EH (cell line): ENCODE measurements at regions not wholly inside any gene's neighbourhood (a gene's known extent, or its start where the extent isn't known, plus 50 kb on each side); places are given as distances from the start of the nearest gene placed in this dataset.

Experiments used
- DNase-seq: peaks from one replicate; pipeline ENCODE4 v3.0.0-alpha.2; 2015; ENCODE audit warnings: low read depth

DNA sequence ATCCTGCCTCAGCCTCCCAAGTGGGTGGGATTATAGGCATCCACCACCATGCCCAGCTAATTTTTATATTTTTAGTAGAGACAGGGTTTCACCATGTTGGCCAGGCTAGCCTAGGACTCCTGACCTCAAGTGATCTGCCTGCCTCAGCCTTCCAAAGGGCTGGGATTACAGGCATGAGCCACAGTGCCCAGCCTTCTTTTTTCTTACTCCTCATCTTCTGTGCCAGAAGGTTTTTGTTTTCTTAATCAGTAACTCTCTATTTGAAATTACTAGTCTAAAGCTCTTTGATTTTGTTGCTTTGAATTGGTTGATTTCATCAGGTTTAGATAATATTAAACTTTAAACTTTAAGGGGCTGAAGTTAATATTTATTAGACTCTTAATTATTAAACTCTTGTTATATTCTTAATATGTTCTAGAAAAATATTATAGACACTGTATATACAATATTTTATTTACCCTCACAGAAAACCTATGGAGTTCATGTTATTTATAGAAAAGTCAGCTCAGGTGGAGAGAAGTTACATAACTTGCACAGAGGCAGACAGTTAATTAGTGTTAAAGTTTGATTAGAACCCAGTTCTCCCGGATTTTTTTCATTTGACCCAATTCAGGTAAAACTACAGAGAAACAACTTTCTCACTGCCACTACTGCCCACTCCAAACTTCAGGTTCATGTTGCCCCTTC is 177.4 kb upstream of the SGK1 start:
- DNase-seq: no peak

DNA sequence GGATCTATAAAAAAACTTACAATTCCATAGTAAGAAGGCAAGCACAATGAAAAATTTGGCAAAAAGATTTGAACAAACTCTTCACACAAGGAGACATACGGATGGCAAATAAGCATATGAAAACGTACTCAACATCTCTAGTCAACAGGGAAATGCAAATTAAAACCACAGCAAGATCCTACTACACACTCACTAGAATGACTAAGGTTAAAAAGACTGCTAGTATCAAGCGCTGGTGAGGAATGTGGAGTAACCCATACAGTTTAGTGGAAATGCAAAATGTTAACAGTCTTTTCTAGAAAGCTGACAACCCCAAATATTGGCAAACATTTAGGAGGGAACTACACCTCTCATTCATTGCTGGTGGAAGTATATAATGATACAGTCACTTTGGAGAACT is 175.9 kb upstream of the SGK1 start:
- DNase-seq: no peak

DNA sequence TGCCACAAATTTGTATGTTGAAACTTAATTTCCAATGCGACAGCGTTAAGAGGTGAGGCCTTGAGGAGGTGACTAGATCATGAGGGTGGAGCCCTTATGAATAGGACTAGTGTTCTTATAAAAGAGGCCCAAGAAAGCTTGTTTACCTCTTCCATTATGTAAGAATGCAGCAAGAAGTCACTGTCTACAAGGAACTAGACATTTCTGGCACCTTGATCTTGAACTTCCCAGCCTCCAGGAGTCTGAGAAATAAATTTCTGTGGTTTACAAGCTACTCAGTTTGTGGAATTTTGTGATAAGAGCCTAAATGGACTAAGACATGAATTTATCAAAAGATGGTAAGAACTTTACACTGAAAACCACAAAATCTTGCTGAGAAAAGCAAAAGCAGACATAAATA is 173.6 kb upstream of the SGK1 start:
- DNase-seq: peak; percentile 63

DNA sequence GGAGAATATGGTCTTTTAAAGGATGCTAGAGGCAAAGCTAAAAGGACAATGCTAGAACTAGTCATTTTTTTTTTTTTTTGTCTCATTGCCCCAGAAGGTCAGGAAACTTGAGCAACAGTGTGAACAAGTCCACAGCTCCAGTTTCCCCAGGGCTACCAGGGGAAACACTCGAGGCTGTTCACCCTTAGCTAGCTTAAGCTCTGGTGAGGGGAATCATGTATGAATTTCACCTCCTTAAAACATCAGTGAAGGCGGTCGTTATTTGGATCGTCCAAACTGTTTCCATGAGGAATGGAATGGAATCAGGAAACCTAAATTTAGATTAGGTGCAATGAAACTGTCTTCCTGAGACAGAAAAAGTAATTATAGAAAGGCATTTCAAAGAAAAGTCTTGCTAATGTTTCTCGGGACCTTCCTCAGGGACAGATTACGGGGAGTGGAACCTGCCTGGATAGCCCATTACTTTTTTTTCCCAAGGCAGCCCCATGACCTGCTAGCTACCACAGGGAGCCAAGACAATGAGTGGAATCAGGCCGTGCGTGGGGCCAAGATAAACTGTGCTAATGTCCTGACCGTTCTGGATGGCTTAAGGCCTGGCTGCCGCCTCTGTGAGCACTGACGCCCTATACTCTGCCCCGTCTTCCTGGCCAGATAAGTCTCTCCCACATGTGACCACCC is 164.8 kb upstream of the SGK1 start:
- DNase-seq: peak; percentile 12

DNA sequence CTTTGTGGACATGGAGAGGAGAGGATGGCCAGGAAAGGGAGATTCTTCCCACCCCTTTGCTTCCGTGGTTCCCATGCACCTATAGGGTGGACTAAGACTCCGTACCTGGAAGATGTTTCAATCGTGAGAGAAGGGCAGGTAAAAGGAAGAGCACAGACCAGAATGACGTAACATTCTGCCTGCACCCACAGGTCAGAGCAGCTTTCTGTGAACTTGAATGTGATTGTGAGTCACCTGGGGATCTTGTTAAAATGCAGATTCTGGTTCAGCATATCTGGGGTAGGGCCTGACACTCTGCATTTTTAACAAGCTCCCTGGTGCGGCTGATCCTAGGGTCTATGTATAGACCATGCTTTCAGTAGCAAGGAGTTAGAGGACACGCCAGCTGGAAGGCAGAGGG is 164.1 kb upstream of the SGK1 start:
- no peak for DNase-seq

DNA sequence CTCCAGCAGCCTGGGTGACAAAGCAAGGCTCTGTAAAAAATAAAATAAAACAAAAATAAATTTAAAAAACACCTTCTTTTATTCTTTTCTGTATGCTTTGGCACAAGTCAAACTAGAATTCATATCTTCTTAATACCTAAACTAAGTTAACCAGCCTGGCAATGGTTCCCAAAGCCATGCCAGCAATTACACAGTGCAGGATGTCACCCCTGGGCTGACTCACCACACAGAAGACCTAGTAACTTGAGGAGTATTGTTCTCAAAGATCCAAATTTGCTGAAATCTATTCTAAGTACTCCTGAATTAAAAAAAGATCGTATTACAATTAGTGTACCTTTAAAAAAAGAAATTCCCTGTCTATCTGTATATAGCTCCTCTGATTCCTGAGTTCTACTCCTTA is 162.7 kb upstream of the SGK1 start:
- DNase-seq: peak; percentile 34

DNA sequence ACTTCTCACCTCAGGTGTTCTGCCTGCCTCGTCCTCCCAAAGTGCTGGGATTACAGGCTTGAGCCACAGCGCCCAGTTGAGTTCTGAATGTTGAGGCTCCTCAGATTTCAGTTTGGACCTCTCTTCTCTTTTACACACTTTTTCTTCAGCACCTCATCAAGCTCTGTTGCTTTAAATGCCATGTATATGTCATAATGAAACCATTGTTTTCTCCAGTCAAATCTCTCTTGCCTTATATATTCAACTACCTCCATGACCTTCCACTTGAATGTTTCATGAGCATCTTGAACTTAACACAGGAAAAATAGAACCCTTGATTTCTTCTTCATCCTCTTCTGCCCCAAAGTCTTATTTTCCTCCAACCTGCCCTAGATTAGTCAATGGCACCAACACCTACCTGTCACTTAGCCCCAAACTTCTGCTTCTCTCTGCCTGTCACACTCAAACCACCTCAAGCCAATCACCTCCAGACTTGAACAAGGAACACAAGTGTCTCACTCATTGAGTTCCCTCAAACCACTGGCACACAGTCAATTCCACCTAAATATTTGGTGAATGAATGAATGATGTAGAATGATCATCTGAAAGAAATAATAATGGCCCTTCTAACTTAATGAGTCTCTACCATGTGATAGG is 161.0 kb upstream of the SGK1 start:
- DNase-seq: no peak

DNA sequence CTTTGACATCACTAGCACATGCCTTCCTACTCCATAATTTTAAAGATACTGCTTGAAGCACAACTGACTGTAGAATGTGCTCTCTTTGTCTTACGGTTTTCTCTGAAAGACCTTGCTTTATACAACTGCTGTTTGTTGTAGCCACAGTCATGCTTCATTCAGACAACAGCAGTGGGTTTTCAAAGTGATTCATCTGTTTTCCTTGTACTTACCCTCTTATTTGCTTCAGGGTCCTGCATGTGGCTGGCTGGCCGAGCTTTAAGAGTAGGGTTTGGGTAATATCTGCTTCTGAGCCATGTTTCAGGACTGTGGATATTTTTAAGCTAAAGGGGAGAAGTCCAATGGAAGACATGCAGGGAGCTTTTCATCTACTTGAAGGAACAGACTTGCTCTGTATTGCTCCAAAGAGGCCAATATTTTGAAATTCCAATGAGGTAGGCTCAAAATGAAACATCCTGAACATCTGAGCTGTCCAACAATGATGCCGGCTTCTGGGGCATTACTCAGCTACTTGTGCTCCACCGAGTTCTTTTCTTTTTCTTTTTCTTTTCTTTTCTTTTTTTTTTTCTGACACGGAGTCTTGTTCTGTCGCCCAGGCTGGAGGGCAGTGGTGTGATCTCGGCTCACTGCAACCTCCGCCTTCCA is 160.2 kb upstream of the SGK1 start:
- DNase-seq: peak; percentile 50

DNA sequence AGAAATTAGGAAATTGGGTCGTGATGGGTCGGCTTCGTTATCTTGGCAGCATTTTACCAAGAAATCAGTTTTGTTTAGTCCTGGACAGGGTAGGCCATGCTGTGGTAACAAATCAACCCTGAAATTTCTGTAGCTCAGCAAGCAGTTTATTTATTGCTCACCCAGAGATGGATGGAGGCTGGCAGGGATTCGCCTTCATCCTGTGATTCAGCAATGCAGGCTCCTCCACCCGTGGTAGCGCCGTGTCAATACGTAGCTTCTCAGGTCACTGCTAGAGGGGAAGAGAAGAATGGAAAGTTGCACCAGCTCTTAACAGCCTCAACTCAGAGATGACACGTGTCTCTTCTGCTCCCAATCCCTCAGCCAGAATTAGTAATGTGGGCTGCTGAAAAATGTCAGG is 157.0 kb upstream of the SGK1 start:
- DNase-seq: no peak

DNA sequence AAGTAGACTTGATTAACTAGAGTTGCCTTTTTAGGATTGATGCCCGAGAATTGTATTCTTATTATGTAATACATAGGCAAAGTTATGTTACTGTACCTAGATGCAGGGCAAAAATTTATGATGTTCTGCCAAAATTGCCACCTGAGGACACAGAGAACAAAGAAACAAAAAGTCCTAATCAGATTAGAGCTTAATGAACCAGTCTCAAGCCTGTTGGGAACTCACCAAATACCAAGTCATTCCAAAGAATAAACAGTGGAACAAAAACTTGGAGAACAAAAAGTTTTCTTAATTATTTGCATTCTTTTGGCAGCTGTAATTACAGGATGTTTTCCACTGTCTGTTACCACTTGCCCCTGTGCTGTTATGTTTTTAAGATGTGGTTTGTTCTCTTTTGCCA is 154.7 kb upstream of the SGK1 start:
- DNase-seq: peak; percentile 30

DNA sequence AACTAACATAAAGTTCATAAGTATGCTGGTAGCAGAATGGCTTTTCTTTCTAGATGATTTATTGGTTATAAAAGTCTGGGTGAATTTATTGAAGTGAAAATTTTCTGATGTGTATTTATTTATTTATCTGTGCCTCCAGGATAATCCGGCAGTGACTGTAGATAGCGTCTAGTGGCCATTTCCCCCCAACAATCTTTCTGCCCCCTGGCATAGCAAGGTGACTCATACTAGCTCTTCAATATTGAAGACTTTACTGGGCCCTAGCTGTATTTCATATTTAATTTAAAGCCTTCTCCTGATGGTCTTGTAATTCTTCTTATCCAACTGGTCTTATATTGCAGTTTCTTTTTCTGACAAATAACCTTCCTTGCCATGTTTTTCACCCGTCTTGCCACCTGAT is 154.1 kb upstream of the SGK1 start:
- no peak for DNase-seq

DNA sequence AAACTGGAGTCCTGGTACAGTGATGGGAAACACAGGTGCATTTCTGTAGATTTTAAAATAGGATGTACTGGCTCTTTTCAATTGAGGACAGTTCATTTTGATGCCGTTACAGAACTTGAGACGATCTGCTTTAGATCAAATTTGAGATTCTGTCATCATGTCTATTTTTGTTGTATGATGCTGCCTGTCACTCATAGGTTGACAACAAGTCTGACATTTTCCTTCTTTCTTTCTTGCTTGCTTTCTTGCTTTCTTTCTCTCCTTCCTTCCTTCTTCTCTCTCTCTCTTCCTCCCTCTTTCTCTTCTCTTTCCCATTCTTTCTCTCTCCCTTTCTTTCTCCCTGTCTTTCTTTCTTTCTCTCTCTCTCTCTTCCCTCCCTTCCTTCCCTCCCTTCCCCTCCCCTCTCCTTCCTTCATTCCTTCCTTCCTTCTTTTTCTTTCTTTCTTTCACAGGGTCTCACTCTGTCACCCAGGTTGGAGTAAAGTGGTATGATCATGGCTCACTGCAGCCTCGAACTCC is 152.6 kb upstream of the SGK1 start:
- no peak for DNase-seq

DNA sequence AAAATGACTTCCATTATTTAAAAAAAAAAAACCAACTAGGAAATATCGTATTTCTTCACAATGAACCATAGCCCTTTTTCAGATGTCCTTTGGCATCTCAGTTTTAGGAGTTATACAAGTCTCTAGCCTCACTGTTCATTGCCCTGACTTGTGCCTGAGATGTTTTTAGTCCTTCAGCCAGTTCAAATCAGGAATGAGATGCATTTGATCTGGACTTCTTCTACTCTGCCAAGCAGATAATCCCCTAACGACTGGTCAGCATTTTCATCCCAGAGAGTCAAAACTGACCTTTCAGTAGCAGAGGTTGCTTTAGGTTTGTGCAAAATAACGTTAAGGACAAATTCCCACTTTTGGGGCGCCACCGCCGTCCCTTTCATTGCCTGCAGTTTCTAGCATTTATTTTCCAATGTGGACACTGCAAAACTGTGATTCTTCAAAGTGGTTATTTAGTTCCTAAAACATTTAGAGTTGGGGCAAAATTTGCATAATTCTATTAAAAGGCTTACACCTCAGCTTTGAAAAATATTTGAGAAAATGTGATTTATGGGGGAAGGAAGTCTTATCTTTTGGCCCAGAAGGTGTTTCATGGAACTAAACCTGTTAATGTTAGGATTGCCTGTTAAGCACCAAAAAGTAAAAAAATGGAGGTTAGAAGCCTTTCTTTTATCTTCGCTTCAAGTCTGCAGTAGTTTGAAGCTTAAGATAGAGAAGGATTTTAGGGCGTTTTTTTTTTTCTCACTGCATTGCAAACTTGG is 152.0 kb upstream of the SGK1 start:
- no peak for DNase-seq

DNA sequence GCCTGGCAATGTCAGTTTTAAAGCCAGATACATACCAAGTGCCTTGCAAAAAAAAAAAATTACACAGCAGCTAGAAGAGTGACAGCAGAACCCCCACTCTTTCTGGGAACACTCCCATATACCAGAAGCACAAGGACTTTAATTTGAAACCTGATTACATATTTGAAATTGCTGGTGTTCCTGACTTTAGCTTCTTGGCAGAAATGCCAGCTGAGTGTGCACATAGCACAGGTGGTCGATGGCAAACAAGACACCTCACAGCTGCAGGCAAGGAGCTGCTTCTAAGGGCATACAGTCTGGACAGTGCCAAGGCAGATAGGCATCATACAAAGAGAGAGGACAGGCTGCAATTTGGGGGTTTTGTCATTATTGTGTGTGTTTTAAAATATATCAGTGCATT is 150.7 kb upstream of the SGK1 start:
- DNase-seq: no peak

DNA sequence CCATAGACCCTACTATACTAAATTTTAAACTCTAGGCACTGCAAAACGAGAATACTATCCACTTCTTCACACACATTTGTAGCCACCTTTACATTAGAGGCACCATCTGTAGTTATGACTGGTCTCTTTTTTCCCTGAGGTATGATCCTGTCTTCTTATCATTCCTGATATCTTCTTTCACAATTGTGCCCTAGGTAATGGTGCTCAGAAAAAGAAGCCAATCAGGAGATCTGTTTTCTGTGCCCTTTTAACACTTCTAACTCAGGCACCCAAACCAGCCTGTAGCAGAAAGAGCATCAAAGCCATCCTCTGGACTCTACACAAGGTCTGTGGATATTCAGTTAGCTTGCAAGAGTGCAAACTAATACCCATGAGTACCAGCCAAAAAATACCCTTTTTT is 149.7 kb upstream of the SGK1 start:
- no peak for DNase-seq

DNA sequence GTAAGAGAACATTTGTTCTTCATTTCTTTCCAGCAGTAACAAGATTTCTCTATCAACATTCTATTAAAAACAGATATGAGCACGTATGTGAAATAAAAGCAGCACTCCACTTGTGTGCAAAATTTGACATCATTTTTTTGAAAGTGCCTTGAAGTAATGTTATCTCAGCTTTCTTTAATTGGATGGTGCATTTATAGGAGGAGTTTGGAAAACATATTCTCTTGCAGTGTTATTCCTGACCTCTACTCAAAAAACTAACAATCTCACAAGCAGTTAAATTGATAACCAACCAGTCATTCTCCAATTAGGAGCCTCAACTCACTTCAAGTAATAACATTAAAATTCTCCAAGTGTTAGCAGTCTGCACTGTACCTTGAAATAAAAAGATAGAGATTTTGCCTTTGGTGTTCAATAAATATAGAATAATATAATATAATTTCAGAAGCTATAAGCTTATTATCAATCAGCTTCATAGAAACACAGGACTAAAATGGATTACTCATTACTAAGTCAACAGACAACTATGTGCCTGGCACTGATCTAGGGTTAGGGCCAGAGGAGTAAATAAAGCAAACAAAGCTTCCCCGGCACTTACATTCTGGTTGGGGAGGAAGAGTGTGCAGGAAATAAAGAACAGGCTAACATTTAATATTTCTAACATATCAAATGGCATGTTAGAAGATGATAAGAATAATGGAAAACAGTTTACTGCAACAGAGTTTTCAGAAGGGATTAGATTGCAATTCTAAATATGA is 149.0 kb upstream of the SGK1 start:
- peak; percentile 42 for DNase-seq

DNA sequence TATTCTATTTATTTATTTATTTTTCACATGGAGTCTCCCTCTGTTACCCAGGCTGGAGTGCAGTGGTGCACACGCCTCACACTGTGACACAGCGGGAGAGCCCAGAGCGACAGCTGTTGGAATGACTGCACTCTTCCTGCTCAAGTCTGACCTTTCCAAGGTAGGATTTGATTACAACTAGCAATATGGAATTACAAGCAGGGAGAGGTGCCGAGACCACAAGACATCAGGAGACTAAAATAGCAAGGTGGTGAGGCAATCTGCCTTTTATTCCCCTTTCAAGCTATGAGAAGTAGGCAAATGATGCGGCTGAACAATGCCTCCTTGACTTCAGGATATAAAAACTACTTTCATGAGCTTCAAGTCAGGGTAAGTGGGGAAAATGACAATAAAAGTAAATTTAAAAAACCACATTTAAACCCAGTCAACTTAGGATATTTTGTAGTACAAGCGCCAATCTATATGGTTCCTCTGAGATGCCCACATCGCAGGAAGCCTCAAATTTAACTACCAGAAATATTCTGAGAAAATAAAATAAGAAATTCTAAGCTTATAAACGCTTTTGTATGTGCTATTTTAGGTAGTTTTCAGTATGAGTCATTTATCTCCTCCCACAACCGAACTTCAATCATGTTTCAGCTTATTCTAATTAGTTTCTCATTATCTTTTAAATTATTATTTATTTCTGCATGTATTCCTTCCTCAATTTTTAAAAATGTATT is 146.9 kb upstream of the SGK1 start:
- DNase-seq: peak; percentile 56

DNA sequence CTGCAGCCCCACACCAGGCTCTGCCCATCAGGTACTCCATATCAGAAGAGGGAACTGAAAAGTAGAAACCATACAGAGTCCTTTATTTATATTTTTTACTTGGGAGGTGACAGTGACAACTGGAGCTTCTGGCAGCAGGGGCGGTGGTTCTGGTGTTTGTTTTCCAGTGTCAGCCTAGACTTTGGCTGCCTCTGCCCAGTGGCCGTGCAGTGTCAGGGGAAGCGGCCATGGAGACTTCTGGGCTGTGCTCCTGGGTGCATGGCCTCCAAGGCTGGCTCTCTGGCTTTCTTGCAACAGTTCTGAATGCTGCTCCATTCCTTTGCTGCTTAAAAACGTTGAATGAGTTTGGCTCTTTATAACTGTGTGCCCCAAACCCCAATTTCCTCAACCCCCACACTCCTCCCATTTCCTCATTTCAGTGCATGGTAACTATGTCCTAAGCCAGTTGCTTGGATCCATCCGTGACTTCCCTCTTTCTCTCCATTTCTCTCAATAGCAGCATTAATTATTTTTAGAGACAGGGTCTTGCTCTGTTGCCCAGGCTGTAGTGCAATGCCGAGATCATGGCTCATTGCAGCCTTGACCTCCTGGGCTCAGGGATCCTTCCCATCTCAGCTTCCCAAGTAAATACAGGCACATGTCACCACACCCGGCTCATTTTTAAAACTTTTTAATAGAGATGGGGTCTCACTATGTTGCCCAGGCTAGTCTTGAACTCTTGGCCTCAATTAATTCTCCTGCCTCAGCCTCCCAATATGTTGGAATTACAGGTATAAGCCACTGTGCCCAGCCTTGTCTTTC is 141.1 kb upstream of the SGK1 start:
- no peak for DNase-seq

DNA sequence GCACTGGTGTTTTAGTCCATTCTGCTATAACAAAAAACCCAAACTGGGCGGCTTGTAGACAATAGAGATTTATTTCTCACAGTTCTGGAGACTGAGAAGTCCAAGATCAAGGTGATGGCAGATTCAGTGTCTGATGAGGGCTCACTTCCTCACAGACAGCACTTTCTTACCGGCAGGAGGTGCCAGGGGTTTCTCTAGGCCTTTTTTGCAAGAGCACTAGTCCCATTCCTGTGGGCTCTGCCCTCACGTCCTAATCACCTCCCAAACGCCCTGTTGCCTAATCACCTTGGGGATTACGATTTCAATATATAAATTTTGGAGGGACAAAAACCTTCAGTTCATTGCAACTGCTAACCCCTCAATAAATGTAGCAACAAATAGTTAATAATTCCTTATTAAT is 140.0 kb upstream of the SGK1 start:
- no peak for DNase-seq

DNA sequence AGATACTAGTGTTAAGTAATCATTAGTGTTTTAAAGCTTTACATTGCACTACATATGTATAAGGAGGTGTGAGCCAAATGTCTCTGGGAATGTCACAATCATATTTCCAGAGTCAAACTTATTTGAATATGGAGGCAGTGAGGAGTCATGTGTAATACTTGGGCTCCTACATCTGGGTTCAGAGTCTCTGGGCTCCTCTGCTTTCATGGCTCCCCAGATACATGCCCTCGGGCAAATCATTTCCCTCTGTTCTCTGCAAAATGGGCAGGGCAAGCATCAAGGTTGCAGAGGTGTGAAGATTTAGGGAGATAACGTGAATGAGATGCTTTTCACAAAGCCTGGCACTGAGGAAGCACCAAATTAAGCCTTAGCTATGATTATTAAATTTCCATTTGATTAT is 138.3 kb upstream of the SGK1 start:
- DNase-seq: no peak
